ENCODE measurements at regions not wholly inside any gene's neighbourhood (a gene's known extent, or its start where the extent isn't known, plus 50 kb on each side); places are given as distances from the start of the nearest gene placed in this dataset.

GRCh38 chr3:178388473-178388872, 147.8 kb upstream of the KCNMB2 start:
- no peak for DNase-seq (ENCODE audit: low read depth in 2 of 2)

GRCh38 chr3:178389258-178389657, 147.0 kb upstream of the KCNMB2 start:
- DNase-seq (ENCODE audit: low read depth in 2 of 2), result no peak

- DNase-seq (ENCODE audit: low read depth in 2 of 2), result no peak
These were observed 143.7 kb upstream of the KCNMB2 start for GRCh38 chr3:178392511-178392926.

GRCh38 chr3:178393146-178393545, 143.1 kb upstream of the KCNMB2 start:
- DNase-seq (ENCODE audit: low read depth in 2 of 2), result no peak

DNA sequence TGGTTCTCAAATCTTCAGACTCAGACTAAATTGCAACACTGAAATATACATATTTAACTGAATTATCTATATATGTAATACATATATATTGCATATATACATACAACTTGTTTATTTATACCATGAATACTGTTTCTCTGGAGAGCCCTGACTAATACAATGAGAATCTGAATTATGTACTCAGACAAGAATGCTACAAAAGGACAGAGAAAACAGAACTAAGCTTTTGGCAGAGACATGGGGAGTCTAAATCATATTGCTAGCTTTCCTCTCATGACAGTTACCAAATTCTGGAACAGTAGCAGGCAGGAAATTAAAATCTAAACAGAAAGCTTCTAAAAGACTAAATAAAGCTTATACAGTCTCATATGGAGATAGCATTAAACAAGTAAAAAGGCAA, 142.4 kb upstream of the KCNMB2 start:
- DNase-seq (ENCODE audit: low read depth in 2 of 2), result no peak

- DNase-seq (ENCODE audit: low read depth in 2 of 2), result no peak
These were observed 139.9 kb upstream of the KCNMB2 start for GRCh38 chr3:178396318-178396717.

GRCh38 chr3:178397202-178397601, 139.0 kb upstream of the KCNMB2 start:
- no peak for DNase-seq (ENCODE audit: low read depth in 2 of 2)

- no peak for DNase-seq (ENCODE audit: low read depth in 2 of 2)
These were observed 138.4 kb upstream of the KCNMB2 start for GRCh38 chr3:178397836-178398235.

DNA sequence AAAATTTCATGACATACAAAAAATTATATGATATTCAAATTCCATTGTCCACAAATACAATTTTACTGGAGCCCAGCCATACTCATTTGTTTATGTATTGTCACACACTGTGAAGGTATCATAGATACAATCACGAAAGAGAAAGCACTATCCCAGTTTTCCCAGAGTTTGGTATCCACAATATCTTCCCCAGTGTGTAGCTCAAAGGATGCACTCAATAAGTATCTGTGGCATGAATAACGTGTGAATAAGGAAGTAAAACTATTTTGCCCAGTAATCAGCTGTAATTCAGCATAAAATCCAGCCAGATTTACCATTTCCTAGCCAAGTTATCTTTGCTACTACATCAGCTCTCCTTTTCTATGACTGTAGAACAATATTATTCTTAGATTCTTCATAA, 131.3 kb upstream of the KCNMB2 start:
- no peak for DNase-seq (ENCODE audit: low read depth in 2 of 2)

- DNase-seq (ENCODE audit: low read depth in 2 of 2), result no peak
These were observed 130.7 kb upstream of the KCNMB2 start for GRCh38 chr3:178405531-178405930.

DNA sequence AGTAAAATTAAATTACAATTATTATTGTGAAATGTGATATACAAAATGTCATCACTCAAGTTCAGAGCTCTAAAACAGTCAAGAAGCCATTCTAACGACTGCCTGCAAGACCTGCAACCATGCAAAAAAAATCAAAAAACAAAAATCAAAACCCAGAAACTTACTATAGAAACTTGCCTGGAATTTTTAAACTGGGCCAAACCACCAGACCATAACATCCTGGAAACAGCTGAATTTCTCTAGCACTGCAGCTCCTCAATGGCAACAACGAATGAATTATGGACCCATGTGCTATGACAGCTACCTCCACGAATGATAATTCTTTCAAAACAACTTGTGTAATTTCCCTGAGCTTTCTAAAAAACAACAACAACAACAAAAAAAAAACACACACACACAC, 130.0 kb upstream of the KCNMB2 start:
- no peak for DNase-seq (ENCODE audit: low read depth in 2 of 2)

DNA sequence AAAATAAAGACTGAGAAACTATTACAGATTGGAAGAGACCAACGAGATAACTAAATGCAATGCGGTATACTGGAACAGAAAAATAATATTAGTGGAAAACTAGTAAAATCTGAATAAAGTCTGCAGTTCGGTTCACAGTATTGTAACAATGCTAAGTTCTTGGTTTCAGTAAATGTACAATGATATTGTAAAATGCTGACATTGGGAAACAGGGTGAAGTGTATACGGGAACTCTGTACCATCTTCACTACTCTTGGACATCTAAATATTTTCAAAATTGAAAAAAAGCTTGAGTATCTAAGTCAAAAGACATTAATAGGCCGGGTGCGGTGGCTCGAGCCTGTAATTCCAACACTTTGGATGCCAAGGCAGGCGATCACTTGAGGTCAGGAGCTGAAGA, 120.9 kb upstream of the KCNMB2 start:
- no peak for DNase-seq (ENCODE audit: low read depth in 2 of 2)

DNA sequence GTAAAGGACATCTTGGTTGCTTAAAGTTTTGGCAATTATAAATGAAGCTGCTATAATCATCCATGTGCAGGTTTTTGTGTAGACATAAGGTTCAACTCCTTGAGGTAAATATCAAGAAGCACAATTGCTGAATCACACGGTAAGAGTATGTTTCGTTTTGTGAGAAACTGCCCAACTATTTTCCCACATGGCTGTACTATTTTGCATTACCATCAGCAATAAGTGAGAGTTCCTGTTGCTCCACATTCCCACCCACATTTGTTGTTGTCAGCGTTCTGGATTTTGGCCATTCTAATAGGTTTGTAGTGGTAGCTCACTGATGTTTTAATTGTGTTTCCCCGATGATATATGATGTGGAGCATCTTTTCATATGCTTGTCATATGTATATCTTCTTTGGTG, 118.5 kb upstream of the KCNMB2 start:
- no peak for DNase-seq (ENCODE audit: low read depth in 2 of 2)

- DNase-seq (ENCODE audit: low read depth in 2 of 2), result no peak
These were observed 117.2 kb upstream of the KCNMB2 start for GRCh38 chr3:178419071-178419470.

- no peak for DNase-seq (ENCODE audit: low read depth in 2 of 2)
These were observed 116.2 kb upstream of the KCNMB2 start for GRCh38 chr3:178420033-178420432.

GRCh38 chr3:178421069-178421468, 115.2 kb upstream of the KCNMB2 start:
- DNase-seq (ENCODE audit: low read depth in 2 of 2), result no peak

DNA sequence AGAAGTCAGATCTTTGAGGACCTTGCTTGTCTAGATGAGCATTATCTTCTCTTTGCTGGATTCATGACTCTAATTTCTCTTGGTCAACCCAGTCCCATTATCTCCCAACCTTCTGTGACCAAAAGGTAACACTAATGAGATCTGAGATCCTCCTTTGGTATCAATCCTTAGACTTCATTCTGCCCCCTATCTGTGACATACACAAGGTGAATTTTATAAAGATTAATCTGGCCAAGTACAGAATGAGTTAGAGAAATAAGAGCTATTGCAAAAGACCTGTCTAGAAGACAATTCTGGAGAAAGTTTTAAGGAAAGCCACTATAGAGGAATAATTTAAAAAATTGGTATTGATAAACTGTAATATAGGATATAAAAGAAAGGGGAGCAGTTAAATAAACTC, 113.8 kb upstream of the KCNMB2 start:
- DNase-seq (ENCODE audit: low read depth in 2 of 2), result no peak

GRCh38 chr3:178428037-178428436, 108.2 kb upstream of the KCNMB2 start:
- no peak for DNase-seq (ENCODE audit: low read depth in 2 of 2)

- DNase-seq (ENCODE audit: low read depth in 2 of 2), result no peak
These were observed 101.9 kb upstream of the KCNMB2 start for GRCh38 chr3:178434206-178434805.

DNA sequence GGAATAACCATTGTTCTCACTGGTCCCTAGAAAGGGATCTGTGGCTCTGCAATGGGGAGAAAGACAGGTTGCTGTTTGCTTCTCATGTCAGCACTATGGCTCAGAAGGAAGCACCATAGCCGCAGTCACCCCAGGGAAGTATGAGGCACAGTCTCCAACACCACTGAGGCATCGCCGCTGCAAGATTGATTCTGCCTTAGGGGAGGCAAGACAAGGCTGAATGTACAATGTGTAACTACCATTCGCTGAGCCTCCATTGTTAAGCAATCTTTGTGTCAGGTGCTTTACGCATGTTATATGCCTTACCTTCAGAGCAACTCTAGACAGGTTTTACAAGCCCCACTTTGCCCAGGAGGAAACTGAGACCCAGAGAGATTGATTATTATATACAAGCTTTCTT, 100.7 kb upstream of the KCNMB2 start:
- DNase-seq (ENCODE audit: low read depth in 2 of 2), result no peak

DNA sequence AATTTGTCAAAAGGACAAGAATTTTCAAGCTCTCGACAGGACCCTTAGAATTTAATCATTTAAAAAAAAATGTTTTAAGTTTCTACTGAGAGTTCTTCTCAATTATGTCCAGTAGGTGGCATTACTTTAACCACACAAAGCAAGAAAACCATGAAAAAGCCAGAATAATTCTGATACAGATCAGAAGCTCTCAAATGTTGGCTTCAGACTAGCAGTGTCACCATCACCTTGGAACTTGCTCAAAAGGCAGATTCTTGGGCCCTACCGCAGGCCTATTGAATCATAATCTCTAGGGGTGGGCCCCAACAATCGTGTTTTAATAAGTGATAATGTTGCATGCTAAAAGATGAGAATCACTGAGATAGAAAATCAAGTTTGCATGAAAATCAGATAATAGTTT, 99.5 kb upstream of the KCNMB2 start:
- DNase-seq (ENCODE audit: low read depth in 2 of 2), result no peak

- no peak for DNase-seq (ENCODE audit: low read depth in 2 of 2)
These were observed 99.0 kb upstream of the KCNMB2 start for GRCh38 chr3:178437236-178437635.

GRCh38 chr3:178439504-178439903, 96.7 kb upstream of the KCNMB2 start:
- no peak for DNase-seq (ENCODE audit: low read depth in 2 of 2)

DNA sequence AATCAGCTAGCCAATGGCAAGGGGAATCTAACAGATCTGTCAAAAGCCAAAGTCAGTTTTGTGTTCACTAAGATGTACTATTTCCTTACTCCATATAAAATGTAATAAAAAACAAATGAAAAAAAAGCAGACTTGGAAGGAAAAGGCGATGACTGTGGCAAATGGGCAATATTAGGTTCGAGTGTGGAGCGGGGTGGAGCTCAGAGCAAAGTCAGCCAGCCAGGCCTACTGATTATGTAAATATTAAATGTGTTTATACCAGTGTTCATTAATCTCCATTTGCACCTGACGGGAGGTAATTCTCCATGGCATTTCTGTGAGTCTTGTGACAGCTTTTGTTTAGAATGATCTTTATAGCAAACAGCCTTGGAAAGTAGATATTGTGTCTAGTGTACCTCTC, 96.2 kb upstream of the KCNMB2 start:
- no peak for DNase-seq (ENCODE audit: low read depth in 2 of 2)

GRCh38 chr3:178443634-178444033, 92.6 kb upstream of the KCNMB2 start:
- no peak for DNase-seq (ENCODE audit: low read depth in 2 of 2)

All from stimulated activated CD8-positive, alpha-beta memory T cell treated with anti-CD3 and anti-CD28 coated beads, Interleukin-15, amount 100 ng/mL, for 48 hours (primary cell).